NCI-H510A (cell line): ENCODE measurements at regions not wholly inside any gene's neighbourhood (a gene's known extent, or its start where the extent isn't known, plus 50 kb on each side); places are given as distances from the start of the nearest gene placed in this dataset.
"Not testable (repeated sequence)": the region's sequence is repeated elsewhere in the genome, so short reads cannot be mapped to it uniquely, and the experiment has no call there.

Experiments
- DNase-seq: peaks from one replicate; lab custom pipeline; 2025; lab: John Stamatoyannopoulos, UW

DNA sequence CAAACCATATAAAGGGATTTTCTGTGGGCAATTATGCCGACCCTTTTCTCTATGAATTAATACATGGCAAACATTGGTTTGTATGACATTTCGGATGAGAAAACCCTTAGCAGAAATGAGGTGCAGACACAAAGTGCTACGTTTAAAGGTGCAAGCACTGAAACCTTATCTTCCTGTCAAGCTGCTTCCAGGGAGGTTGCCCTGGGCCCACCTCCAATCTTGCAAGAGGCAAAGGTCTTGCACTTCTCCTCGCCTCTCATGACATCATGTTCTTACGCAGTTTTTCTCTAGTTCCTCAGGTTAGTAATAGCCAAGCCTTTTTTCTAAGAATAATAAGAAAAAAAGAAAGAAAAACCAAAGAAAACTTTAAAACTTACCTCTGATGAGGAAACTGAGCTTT is 220.1 kb downstream of the DHX15 start:
- no peak for DNase-seq

DNA sequence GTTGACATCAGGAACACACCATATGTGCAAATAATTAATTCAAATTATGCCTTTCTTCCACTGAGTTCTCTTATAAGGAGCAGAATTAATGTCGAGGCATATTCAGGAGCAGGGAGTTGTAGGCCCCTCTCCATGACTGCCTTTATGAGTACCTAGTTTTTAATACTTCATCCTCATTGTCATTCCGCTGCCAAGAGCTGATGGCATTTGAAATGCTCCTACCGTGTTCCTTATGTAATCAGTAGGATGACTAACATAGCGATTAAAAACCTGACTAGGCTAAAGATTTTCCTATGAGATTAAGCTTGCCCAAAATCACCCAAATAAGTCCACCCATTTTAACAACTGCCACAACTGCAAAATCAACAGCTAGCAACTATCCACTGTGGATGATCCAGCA is 220.6 kb downstream of the DHX15 start:
- no peak for DNase-seq

DNA sequence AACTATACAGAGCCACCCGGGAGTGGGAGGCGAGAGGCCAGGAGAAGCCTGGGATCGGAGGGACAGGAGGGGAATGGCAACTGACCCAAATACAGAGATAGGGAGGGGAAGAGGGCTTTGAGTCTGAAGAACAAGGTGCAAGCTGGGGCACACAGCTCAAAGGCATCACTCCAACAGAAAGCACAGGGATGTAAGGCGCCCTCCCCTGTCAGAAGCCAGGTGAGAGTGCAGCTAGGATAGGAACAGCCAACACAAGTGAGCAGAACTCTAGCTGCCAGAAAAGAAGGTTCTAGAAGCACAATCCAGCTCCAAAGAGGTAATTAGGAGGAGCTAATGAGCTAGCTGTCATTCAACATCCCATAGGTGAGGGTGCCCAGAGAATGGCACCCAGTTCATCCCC is 232.2 kb downstream of the DHX15 start:
- DNase-seq = no peak

DNA sequence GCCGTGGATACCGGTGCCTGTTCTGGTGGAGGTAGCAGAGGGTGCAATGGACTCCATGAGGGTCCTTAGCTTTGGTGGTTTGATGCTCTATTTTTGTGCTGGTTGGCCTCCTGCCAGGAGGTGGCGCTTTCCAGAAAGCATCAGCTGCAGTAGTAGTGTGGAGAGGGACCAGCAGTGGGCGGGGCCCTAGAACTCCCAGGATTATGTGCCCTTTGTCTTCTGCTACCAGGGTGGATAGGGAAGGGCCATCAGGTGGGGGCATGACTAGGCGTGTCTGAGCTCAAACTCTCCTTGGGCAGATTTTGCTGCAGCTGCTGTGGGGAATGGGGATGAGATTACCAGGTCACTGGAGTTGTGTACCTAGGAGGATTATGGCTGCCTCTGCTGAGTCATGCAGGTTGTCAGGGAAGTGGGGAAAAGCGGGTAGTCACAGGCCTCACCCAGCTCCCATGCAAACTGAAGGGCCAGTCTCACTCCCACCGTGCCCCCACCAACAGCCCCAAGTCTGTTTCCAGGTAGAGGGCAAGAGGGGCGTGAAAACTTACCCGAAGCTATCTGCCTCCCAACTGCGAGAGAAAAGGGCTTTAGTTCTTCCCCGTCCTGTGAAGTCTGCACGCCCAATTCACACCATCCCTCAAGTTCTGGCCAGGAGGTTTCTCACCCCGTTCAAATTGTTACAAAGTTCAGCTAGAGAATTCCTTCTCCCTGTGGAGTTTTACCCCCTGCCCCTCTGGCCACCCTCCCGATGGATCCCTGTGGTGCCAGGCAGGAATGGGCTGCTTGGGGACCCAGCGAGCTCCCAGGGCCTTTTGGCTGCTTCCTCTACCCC is 235.0 kb downstream of the DHX15 start:
- not testable (repeated sequence) for DNase-seq

DNA sequence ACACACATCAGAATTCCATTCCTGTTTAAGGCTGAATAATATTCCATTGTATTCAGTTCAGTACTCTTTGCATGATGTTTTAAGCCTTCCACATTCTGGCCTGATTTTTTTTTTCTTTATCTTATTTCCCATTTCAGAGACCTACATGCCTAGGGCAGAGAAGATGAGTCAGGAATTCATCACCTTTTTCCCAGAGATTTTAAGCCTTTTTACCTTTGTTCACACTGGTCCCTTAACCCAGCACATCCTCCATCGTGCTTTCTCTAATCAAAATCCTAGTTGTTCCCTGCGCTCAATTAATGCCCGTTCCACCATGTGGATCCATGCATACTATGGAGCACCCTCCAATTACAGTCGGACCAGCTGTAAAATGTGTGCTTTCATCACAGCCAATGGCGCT is 245.1 kb downstream of the DHX15 start:
- DNase-seq = no peak

DNA sequence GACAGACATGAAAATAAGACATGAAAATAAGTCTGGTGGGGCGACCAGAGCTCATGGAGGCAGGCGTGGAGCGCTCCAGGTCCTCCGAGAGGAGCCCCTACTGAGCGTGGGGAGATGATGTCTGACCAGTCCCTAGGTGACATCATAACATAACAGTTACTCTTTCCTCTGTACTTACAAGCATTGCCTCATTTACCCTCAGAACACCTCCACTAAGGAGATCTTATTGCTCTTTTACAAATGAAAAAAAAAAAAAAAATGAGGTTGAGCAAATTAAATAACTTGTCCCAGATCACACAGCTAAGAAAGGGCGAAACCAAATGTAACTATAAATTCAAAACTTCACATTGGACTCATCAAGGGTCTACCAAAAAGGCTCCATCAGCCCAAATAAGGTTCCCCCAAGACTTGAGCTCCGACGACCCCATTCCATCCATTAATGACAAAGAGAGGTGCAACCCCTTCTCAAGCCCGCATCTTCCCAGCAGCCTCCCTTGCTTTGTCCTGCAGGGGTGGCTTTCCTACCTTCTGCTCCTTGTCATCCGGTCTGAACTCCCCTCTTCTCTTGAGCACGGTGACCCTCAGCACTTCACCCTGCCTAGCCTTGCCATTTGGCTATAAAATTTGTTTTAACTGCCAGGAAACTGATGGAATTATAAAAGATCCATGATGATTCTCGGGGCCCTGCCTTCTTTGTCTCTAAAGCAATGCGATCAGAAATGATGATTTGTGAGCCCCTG is 246.7 kb downstream of the DHX15 start:
- no peak for DNase-seq

DNA sequence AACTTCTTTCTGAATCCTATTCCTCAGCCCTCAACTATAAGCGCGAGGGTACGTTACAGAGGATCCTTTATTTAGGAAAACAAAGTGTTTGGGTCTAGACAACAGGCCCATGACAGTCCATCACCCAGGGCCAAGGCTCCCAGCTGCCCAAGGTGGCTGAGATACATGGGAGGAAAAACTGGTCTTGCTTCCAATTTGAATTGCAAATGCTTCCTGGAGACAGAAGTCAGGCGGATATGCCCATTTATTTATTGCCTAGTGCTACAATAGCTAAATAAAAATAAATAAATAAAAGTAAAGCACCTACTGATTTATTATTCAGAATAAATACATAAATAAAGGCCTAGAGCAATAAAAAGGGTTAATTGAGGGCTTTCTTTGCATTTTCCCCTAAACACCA is 248.7 kb downstream of the DHX15 start:
- no peak for DNase-seq

DNA sequence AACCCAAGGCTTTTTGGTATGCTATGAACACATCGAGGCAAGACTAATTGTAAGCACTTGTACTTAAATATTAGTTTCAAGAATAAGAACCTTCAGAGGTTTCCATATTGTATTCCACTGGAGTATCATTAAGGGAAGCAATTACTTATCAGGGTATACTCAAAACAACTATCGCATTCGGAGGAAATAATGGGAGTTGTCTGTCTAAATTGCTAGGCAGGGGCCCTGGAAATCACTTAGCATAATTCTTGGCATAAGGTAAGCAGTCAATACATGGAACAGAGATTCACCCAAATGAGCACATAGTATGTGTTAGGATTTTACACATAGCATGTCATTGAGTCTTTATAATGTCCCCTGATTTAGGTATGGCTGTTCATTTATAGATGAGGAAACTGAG is 249.4 kb downstream of the DHX15 start:
- DNase-seq = no peak

DNA sequence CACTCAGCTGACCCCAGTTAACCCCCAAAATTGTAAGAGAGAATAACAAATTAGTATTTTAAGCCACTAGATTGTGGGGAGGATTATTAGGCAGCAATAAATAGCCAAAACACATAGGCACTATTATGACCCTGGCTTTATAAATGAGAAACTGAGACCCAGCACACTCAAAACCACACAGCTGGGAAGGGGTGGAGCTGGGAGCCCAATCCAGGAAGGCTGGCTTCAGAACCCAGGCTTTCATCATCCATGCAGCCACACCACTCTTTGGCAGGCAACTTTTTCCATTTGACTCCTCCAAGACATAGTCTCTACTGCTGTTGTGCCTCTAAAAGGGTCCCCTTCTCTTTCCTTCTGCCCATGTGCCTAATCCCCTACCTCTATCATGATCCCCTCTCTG is 253.8 kb downstream of the DHX15 start:
- DNase-seq = no peak

DNA sequence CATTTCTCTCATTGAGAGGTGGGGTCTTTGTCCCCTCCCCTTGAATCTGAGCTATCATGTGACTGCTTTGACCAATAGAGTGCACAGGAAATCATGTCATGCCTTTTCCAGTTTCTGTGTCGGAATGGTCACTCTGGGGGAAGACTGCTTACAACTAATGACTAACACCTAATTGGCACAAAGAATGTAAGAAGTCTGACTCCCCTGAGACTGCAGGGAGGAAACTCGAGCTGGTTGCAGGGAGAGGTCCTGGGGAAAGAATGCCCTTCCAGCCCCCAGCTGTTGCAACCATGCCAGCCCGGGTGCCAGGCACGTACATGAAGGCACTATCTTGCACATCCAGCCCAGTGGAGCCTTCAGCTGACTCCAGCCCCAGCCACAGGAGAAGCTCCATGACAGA is 254.2 kb downstream of the DHX15 start:
- DNase-seq = no peak

DNA sequence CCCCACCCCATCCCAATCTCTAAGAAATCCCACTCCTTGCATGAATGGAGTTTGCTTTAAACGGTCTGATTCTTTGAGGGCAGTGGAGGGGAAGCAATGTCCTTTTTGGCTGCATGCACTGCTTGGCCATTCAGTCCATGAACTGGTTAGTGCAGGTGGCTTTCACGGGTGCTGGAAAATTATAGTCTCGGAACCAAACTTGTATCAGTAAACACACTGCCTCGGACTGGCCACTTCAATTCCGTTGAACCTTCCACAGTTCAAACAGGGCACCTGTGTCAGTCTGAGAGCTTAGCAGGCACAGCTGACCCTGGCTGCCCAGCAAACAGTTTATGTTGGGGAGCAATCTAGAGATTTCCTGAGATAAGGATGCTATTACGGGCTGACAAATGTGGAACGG is 255.6 kb downstream of the DHX15 start:
- no peak for DNase-seq

DNA sequence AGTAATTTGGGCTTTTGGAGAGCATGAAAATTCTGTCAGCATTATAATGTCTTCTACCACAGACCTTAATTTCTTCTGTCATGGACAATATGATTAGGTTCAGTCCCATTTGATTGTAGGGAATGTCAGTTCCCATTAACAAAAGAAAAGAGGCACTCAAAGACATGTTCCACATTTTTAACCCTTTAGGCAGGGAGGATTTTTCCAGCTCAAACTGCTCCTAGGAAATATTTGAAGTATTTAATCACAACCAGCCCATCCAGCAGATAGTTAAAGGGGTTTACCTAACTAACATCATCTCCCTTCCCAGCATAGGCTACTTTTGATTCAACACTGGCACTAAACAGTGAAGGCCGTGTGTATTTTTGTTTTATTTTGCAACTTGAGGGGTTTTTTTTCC is 256.0 kb downstream of the DHX15 start:
- no peak for DNase-seq

DNA sequence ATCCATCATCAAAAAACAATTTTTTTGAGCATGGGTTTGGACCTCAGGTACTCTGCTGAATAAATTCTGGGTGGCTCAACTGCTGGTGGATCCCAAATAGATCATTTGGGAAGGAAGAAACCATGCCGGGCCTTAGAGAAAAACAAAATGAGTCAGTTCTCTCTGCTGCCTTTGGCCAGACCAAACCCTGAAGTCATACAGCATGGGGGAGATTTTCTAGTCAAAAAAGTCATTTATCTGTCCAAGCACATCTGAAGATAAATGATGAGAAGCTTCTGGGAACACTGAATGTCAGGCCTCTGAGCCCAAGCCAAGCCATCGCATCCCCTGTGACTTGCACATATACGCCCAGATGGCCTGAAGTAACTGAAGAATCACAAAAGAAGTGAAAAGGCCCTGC is 261.4 kb downstream of the DHX15 start:
- no peak for DNase-seq

DNA sequence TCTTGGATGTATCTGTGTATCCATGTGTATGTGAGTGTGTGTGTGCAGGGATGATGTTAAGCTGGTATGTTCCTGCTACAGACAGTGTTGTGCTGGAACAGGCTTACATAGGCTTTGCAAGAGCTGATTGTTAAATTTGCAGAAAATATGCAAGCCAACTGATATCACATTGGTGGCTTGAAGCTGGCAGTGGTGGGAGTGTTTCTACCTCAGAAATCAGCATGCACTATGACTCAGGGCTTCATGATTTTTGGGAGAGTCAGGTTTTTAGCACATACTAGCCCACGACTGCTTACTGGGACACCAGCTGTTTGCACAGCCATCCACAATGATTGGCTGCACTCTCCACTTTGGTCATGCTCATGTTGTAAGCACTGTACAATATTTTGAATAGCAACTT is 261.8 kb downstream of the DHX15 start:
- no peak for DNase-seq

DNA sequence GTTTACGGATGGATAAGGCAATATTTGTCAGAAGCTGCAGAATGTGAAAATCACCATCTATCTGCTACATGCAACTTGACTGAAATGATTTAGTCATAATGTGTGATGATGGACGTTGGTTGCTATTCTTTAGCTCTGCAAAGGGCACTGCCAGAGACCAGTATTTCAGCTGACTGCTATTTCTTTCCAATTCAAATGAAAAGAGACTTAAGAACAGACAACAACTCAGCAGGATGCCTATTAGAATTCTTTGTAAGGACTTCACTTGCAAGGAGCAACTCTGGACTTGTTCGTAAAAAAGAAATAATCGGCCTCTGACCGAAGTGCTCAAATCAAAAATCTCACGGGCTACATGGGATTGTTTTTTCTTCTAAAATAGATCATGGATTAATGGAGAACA is 262.7 kb downstream of the DHX15 start:
- DNase-seq = no peak

DNA sequence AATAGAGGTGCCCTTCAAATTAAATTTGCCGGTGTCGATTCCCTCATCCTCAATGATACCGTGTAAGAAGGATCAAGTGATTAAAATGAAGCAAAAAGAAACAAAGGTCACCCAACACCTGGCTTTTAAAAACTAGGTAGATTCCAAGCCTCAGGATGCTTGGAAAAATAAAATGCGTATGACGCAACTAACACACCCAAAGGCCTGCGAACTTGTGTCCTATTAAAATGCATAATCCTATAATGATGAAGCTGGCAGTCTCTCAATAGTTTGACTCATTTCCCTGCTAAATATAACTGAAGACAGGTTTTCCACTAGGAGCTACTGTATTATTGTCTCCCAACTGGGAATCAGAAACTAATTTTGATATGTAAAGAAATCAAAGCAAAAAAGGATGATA is 263.2 kb downstream of the DHX15 start:
- no peak for DNase-seq

DNA sequence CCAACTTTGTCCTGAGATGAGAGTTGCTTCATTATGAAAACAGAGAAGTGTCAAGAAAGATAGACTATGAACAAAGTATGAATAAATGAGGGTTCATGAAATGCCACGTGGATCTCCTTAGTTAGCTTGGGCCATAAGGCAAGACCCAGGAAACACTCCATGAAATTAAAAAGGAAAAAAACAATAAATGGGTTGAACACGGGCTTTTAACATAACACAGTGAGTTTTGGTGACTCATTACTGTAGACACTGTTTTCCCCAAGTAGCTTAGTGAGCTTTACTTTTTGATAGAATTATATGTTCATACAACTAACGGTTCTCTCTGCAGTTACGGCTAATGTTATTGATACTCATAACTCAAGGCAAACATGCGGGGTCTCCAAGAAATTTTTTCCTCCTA is 265.0 kb downstream of the DHX15 start:
- no peak for DNase-seq

DNA sequence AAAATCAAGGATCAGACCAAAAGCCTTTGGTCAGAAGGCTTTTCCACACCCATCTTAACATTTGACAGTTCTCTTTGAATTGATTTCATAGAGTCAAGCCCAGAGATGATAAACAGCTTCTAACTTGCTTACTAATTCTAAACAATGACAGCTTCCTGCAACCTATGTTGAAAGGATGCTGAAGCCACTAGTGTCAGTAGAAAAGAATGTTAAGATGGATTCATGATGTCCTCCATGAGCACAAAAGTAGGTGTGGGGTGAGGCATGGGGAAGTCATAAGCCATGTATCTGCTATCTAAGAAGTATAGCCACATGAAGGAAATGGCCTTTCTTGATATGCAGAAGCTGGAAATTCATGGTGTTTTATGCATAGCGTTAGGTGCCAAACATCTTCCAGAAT is 269.3 kb downstream of the DHX15 start:
- no peak for DNase-seq

DNA sequence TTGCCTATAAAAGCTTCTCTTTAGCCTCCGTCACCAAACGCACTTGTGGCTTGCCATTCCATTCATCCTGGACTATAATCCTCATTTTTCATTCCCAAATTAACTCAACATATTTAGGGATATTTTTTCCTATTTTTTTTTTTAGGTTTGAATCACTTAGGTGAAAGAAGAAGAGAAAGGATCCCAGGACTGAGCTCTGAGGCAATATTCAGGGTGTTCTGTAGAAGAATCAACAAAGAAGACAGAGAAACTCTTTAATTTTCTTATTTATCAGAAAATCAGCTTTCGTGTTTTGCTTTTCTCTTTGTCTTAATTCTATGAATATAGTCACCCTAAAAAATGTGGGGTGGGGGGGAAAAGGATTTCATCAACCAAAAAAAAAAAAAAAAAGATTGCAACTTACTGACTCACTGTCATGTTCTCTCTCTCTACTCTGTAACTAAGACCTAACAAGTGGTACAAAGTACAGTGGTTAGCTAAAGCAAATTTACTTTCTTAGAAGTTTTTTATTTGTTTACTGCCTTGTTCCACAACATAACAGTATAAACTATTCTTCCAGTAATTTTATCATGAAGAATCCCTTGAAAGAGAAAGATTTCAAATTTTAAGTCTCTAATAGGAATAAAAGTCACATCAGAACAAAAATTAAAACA is 272.0 kb downstream of the DHX15 start:
- DNase-seq = no peak

DNA sequence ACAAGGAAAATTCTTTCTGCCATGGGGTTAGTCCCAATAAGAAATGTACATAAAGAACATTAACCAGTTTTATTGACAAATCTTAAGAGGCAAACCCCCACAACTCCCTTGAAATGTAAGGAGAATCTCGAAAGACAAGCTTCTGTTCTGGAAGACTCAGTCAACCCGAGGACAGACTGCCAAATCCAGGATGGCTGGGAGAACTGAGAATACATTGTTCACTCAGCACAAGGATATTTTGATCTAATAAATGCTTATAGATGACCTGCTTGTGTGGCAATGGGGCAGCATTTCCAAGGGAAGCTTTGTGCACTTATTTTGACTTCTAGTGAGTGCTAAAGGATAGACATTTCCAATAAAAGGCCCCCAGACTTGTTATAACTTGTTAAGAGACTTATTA is 280.4 kb downstream of the DHX15 start:
- DNase-seq = no peak

DNA sequence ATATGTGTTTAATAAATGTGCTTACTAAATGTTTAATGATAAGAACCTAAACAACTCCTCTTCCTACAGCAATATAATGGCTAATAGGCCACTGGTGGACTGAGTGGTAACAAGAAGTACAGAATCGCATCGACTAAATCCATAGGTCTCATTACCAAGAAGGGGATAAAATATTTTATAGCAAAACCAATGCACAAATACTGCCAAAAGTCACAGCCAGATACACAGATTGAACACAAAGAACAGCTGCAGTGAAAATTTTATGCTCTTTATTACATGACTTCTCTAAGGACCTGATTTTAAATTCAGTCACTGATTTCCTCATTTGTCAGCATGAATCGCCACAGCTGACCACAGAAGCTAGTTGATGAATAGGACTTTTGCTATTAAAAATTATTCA is 285.4 kb downstream of the DHX15 start:
- DNase-seq = no peak

DNA sequence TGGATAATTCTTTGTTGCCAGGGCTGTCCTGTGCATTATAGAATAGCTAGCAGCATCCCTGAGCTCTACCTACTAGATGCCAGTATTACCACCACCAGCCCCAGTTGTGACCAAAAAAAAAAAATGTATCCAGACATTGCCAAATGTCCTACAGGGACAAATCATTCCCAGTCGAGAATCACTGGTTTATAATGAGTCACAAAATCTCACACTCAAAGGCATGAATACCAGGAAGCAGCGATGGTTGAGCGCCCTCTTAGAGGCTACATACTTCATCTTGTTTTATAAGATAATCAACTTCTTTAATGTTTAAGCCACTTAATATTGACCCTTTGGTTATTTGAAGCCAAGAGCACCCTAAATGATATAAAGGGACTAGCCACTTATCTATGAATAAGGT is 297.3 kb downstream of the DHX15 start:
- DNase-seq = no peak

DNA sequence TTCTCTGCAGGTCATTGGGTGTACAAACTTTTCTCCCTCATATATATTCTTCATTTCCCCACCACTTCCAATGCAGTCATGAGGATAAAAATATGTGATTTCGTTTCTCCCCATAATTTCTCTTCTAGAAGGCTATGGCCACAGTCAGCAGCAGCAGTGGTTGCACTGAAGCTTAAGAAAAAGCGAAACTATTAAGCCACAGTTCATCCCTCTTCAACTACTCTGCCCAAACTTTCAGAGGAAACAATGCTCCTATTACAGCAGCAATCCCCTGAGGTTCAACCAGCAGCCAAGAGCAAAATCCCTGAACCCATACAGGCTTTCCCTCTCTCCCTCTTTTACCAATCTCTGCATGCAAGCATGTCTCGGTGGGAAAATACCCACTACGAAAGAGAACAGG is 298.6 kb downstream of the DHX15 start:
- no peak for DNase-seq
